ENCODE measurements at regions not wholly inside any gene's neighbourhood (a gene's known extent, or its start where the extent isn't known, plus 50 kb on each side); places are given as distances from the start of the nearest gene placed in this dataset.

GRCh38 chr4:160745126-160745525 lies 1418.7 kb downstream of the FSTL5 start:
- no peak for TF ChIP-seq CTCF (IDR thresholded peaks at IDR 0.05)
- no peak for TF ChIP-seq EZH2 (IDR thresholded peaks at IDR 0.05; ENCODE audit: borderline replicate concordance, insufficient read depth, low read depth, low read length, poor library complexity, severe bottlenecking)

All from B cell (primary cell).